ENCODE measurements at regions not wholly inside any gene's neighbourhood (a gene's known extent, or its start where the extent isn't known, plus 50 kb on each side); places are given as distances from the start of the nearest gene placed in this dataset.

- 17% methylated on average over 3 of the region's 3 CpGs for WGBS (ENCODE audit: missing lambda C conversion rate)
- FAIRE-seq, result no peak
- no peak for DNase-seq (ENCODE audit: low read depth in 1 of 2, low spot score in 1 of 2)
- no peak for TF ChIP-seq MAZ (IDR thresholded peaks at IDR 0.05; ENCODE audit: borderline replicate concordance, low read depth, low read length)
- no peak for TF ChIP-seq HDAC2 (IDR thresholded peaks at IDR 0.05)
- TF ChIP-seq CEBPB (IDR thresholded peaks at IDR 0.05), result no peak
- no peak overlapping the region for H3K4me3 ChIP-seq
- H3K4me2 ChIP-seq, result no peak overlapping the region
- ATAC-seq, result no peak
- no peak overlapping the region for H3K27ac ChIP-seq
- H3K9me3 ChIP-seq, result no peaks in the 10 kb centered on the region
- ChIA-PET CTCF (no interaction called here), POLR2A (no interaction called here)
- H3K4me1 ChIP-seq, result no peaks in the 10 kb centered on the region
Observed at GRCh38 chr13:83008212-83008929, 873.9 kb downstream of the SLITRK1 start.

GRCh38 chr13:83007226-83007625, 875.0 kb downstream of the SLITRK1 start:
- H3K27ac ChIP-seq, result no peak overlapping the region
- H3K4me3 ChIP-seq, result no peak overlapping the region
- ChIA-PET POLR2A (no interaction called here), CTCF (no interaction called here)
- no peak for TF ChIP-seq ZC3H11A (IDR thresholded peaks at IDR 0.05)
- TF ChIP-seq HES2 (IDR thresholded peaks at IDR 0.05), result no peak
- no peak for TF ChIP-seq ZNF302 (CRISPR knock-in tag; IDR thresholded peaks at IDR 0.05)
- no peak for TF ChIP-seq FOXS1 (CRISPR knock-in tag; IDR thresholded peaks at IDR 0.05)
- no peak for TF ChIP-seq HDAC2 (IDR thresholded peaks at IDR 0.05)
- TF ChIP-seq ZFP36 (IDR thresholded peaks at IDR 0.05; ENCODE audit: borderline replicate concordance, partially characterized antibody), result no peak
- TF ChIP-seq REST (IDR thresholded peaks at IDR 0.05), result no peak
- TF ChIP-seq PHF8 (IDR thresholded peaks at IDR 0.05; ENCODE audit: borderline replicate concordance, low read depth), result no peak
- no peak for TF ChIP-seq CTCF (IDR thresholded peaks at IDR 0.05)
- no peak for TF ChIP-seq RAD21 (conservative IDR thresholded peaks at IDR 0.05 in 1 of 2, IDR thresholded peaks at IDR 0.05 in 1 of 2)
- no peak for TF ChIP-seq EP300 (IDR thresholded peaks at IDR 0.05)
- no peak for TF ChIP-seq MAZ (IDR thresholded peaks at IDR 0.05; ENCODE audit: borderline replicate concordance, low read depth, low read length)
- H3K4me1 ChIP-seq, result no peaks in the 10 kb centered on the region
- no peak for ATAC-seq
- no peaks in the 10 kb centered on the region for H3K9me3 ChIP-seq
- FAIRE-seq, result no peak
- DNase-seq (ENCODE audit: low read depth in 1 of 2, low spot score in 1 of 2), result no peak
- H3K4me2 ChIP-seq, result no peak overlapping the region

GRCh38 chr13:83003185-83003584, 879.1 kb downstream of the SLITRK1 start:
- no peaks in the 10 kb centered on the region for H3K9me3 ChIP-seq
- no peak overlapping the region for H3K4me3 ChIP-seq
- H3K4me1 ChIP-seq, result no peaks in the 10 kb centered on the region
- H3K4me2 ChIP-seq, result no peak overlapping the region
- H3K27ac ChIP-seq, result no peak overlapping the region
- FAIRE-seq (no peak), DNase-seq (ENCODE audit: low read depth in 1 of 2, low spot score in 1 of 2) (no peak), ATAC-seq (no peak)
- ChIA-PET POLR2A (no interaction called here), CTCF (no interaction called here)
- TF ChIP-seq JUN (IDR thresholded peaks at IDR 0.05) (no peak), HOXA7 (CRISPR knock-in tag; IDR thresholded peaks at IDR 0.05) (no peak), RCOR1 (IDR thresholded peaks at IDR 0.05; ENCODE audit: low read depth, low read length) (no peak), SREBF2 (IDR thresholded peaks at IDR 0.05) (no peak), REST (IDR thresholded peaks at IDR 0.05) (no peak), CTCF (IDR thresholded peaks at IDR 0.05) (no peak), CHD2 (IDR thresholded peaks at IDR 0.05; ENCODE audit: low read length, partially characterized antibody) (no peak), KDM1A (IDR thresholded peaks at IDR 0.05; ENCODE audit: low read depth) (no peak), CHD4 (IDR thresholded peaks at IDR 0.05; ENCODE audit: borderline replicate concordance) (no peak), USF2 (IDR thresholded peaks at IDR 0.05) (no peak)

Measured in A549 (cell line).